Gastroesophageal sphincter (tissue), 3 donors: ENCODE measurements at regions not wholly inside any gene's neighbourhood (a gene's known extent, or its start where the extent isn't known, plus 50 kb on each side); places are given as distances from the start of the nearest gene placed in this dataset.

Experiments
- POLR2AphosphoS5 ChIP-seq: sonication (generic); formaldehyde crosslinking; IDR thresholded peaks from one replicate; pipeline ENCODE4 v1.6.1; 2017; ENCODE audit warnings: antibody characterized with exemption
- TF ChIP-seq, protein P1 (sequence below), 4 experiments: fragments of 200-600 bp in 2 of 4; fragments of 450-650 bp in 2 of 4; sonication (generic) in 1 of 4; IDR thresholded peaks; one replicate each; pipeline ENCODE4 v1.5.1; 2017 to 2019; ENCODE audit warnings: antibody characterized with exemption in 4 of 4, mild to moderate bottlenecking in 2 of 4, moderate library complexity in 2 of 4

DNA sequence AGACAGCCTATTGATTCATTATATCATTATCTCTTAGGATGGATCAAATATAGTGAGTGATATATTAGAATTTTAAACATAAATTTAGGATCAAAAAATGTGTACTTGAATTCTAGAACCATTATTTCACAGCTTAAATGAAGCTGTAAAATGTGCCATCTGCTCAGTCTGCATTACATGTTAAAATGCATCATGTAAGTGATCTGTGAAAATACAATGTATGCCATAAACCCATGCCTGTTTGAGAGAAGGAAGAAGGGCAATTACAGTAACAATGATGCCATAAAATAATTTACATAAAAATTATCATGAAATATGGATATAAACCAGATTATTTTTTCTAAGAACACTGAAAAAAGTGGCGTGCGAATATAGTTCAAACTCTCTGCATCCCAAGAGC is 1066.0 kb upstream of the ADGRL4 start:
- no peak for TF ChIP-seq POLR2AphosphoS5
- TF ChIP-seq, protein P1, sequence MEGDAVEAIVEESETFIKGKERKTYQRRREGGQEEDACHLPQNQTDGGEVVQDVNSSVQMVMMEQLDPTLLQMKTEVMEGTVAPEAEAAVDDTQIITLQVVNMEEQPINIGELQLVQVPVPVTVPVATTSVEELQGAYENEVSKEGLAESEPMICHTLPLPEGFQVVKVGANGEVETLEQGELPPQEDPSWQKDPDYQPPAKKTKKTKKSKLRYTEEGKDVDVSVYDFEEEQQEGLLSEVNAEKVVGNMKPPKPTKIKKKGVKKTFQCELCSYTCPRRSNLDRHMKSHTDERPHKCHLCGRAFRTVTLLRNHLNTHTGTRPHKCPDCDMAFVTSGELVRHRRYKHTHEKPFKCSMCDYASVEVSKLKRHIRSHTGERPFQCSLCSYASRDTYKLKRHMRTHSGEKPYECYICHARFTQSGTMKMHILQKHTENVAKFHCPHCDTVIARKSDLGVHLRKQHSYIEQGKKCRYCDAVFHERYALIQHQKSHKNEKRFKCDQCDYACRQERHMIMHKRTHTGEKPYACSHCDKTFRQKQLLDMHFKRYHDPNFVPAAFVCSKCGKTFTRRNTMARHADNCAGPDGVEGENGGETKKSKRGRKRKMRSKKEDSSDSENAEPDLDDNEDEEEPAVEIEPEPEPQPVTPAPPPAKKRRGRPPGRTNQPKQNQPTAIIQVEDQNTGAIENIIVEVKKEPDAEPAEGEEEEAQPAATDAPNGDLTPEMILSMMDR (IDR thresholded peaks at IDR 0.05) = no peak
